ENCODE measurements at regions not wholly inside any gene's neighbourhood (a gene's known extent, or its start where the extent isn't known, plus 50 kb on each side); places are given as distances from the start of the nearest gene placed in this dataset.

- no peaks in the 10 kb centered on the region for H3K27me3 ChIP-seq (ENCODE audit: insufficient read depth, low read depth)
- no peaks in the 10 kb centered on the region for H3K4me1 ChIP-seq (replicated peaks; ENCODE audit: insufficient read depth)
- no peaks in the 10 kb centered on the region for H3K36me3 ChIP-seq (ENCODE audit: low read depth)
- intact Hi-C loops (cut with micrococcal nuclease; ENCODE audit: unreplicated experiment), result no loop called here
- no peak for DNase-seq
- H3K27ac ChIP-seq, result no peak overlapping the region
- no peaks in the 10 kb centered on the region for H4K20me1 ChIP-seq (ENCODE audit: insufficient read depth)
- no peaks in the 10 kb centered on the region for H3F3A ChIP-seq (ENCODE audit: insufficient read depth, low read depth)
- H3K9me3 ChIP-seq (ENCODE audit: insufficient read depth, low read depth), result no peaks in the 10 kb centered on the region
- TF ChIP-seq CTCF (conservative IDR thresholded peaks at IDR 0.05), result no peak
- TF ChIP-seq EZH2 (IDR thresholded peaks at IDR 0.05; ENCODE audit: low read depth), result no peak
- no peak overlapping the region for H3K4me3 ChIP-seq
- no peaks in the 10 kb centered on the region for H3K9me2 ChIP-seq (ENCODE audit: insufficient read depth)
- no TSS peak for BruUV-seq (replicated peaks)
- no peak overlapping the region for H3K4me2 ChIP-seq
- no peak overlapping the region for H2AFZ ChIP-seq
- CTCF ChIA-PET, result no interaction called here
- POLR2A ChIA-PET (ENCODE audit: unreplicated experiment), result no interaction called here
- H3K79me2 ChIP-seq (ENCODE audit: low read depth), result no peaks in the 10 kb centered on the region
Measured at GRCh38 chr6:51139950-51140385, 321.3 kb downstream of the TFAP2B start.

GRCh38 chr6:51141080-51141479, 322.4 kb downstream of the TFAP2B start:
- DNase-seq, result no peak
- H3K4me1 ChIP-seq (replicated peaks; ENCODE audit: insufficient read depth), result no peaks in the 10 kb centered on the region
- no peaks in the 10 kb centered on the region for H3K9me3 ChIP-seq (ENCODE audit: insufficient read depth, low read depth)
- ChIA-PET CTCF (no interaction called here), POLR2A (ENCODE audit: unreplicated experiment) (no interaction called here)
- no peaks in the 10 kb centered on the region for H3K79me2 ChIP-seq (ENCODE audit: low read depth)
- BruUV-seq (replicated peaks), result no TSS peak
- H4K20me1 ChIP-seq (ENCODE audit: insufficient read depth), result no peaks in the 10 kb centered on the region
- TF ChIP-seq CTCF (conservative IDR thresholded peaks at IDR 0.05), result no peak
- TF ChIP-seq EZH2 (IDR thresholded peaks at IDR 0.05; ENCODE audit: low read depth), result no peak
- no peaks in the 10 kb centered on the region for H3K27me3 ChIP-seq (ENCODE audit: insufficient read depth, low read depth)
- no peaks in the 10 kb centered on the region for H3K9me2 ChIP-seq (ENCODE audit: insufficient read depth)
- no peaks in the 10 kb centered on the region for H3K36me3 ChIP-seq (ENCODE audit: low read depth)
- H3K27ac ChIP-seq, result no peak overlapping the region
- intact Hi-C loops (cut with micrococcal nuclease; ENCODE audit: unreplicated experiment), result no loop called here
- H3F3A ChIP-seq (ENCODE audit: insufficient read depth, low read depth), result no peaks in the 10 kb centered on the region
- H2AFZ ChIP-seq, result no peak overlapping the region
- no peak overlapping the region for H3K4me3 ChIP-seq
- no peak overlapping the region for H3K4me2 ChIP-seq

- Histone ChIP-seq H3K9me2 (ENCODE audit: insufficient read depth) (no peaks in the 10 kb centered on the region), H3K4me3 (no peak overlapping the region), H4K20me1 (ENCODE audit: insufficient read depth) (no peaks in the 10 kb centered on the region), H3K4me1 (replicated peaks; ENCODE audit: insufficient read depth) (no peaks in the 10 kb centered on the region), H3K4me2 (no peak overlapping the region), H3K36me3 (ENCODE audit: low read depth) (no peaks in the 10 kb centered on the region), H3F3A (ENCODE audit: insufficient read depth, low read depth) (no peaks in the 10 kb centered on the region), H2AFZ (no peak overlapping the region), H3K27ac (no peak overlapping the region), H3K9me3 (ENCODE audit: insufficient read depth, low read depth) (no peaks in the 10 kb centered on the region), H3K27me3 (ENCODE audit: insufficient read depth, low read depth) (no peaks in the 10 kb centered on the region), H3K79me2 (ENCODE audit: low read depth) (no peaks in the 10 kb centered on the region)
- TF ChIP-seq EZH2 (IDR thresholded peaks at IDR 0.05; ENCODE audit: low read depth) (no peak), CTCF (conservative IDR thresholded peaks at IDR 0.05) (no peak)
- no peak for DNase-seq
- ChIA-PET CTCF (no interaction called here), POLR2A (ENCODE audit: unreplicated experiment) (no interaction called here)
- BruUV-seq (replicated peaks), result no TSS peak
- intact Hi-C loops (cut with micrococcal nuclease; ENCODE audit: unreplicated experiment), result no loop called here
Measured at GRCh38 chr6:51147756-51148155, 329.1 kb downstream of the TFAP2B start.
